ENCODE measurements at regions not wholly inside any gene's neighbourhood (a gene's known extent, or its start where the extent isn't known, plus 50 kb on each side); places are given as distances from the start of the nearest gene placed in this dataset.

DNA sequence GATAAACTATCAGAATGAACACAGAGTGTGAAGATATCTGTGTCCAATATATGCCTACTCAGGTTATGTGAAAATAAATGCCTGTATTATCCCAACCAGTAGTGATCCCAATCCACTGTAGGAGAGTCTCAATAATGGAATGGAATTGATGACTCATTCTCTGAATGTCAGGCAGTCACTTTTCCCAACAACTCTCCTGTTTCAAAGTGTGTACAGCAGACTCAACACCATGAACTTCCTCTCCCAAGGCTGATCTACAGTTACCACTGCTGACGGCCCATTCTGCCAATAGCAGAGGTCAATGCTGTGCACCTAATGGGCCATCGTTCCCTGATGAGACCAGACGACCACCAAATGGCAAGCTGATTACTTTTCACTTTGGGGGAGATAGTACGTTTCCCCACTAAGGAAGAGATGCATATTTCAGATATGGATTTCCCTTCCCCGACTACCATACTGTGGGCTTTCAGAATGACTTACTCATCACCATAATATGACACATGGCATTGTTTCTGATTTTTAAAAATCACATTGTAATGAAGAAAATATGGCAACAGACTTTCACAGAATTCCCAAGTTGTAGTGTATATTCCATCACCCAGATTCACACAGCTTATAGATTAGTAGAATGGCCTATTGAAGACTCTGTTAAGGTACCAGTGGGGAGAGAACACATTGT lies 601.7 kb upstream of the VRK2 start:
- Mint-ChIP-seq H3K4me1 (ENCODE audit: low read depth) (no peaks in the 10 kb centered on the region), H3K36me3 (ENCODE audit: low read depth) (no peaks in the 10 kb centered on the region), H3K27ac (ENCODE audit: unreplicated experiment) (no peak overlapping the region), H3K9me3 (ENCODE audit: low read depth) (no peaks in the 10 kb centered on the region), H3K4me3 (ENCODE audit: unreplicated experiment) (no peak overlapping the region), H3K27me3 (ENCODE audit: low read depth) (peaks cover 1% of the 10 kb centered on the region)
- TF ChIP-seq, protein P1, sequence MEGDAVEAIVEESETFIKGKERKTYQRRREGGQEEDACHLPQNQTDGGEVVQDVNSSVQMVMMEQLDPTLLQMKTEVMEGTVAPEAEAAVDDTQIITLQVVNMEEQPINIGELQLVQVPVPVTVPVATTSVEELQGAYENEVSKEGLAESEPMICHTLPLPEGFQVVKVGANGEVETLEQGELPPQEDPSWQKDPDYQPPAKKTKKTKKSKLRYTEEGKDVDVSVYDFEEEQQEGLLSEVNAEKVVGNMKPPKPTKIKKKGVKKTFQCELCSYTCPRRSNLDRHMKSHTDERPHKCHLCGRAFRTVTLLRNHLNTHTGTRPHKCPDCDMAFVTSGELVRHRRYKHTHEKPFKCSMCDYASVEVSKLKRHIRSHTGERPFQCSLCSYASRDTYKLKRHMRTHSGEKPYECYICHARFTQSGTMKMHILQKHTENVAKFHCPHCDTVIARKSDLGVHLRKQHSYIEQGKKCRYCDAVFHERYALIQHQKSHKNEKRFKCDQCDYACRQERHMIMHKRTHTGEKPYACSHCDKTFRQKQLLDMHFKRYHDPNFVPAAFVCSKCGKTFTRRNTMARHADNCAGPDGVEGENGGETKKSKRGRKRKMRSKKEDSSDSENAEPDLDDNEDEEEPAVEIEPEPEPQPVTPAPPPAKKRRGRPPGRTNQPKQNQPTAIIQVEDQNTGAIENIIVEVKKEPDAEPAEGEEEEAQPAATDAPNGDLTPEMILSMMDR (IDR thresholded peaks at IDR 0.05): no peak
- DNase-seq (ENCODE audit: low spot score): no peak

DNA sequence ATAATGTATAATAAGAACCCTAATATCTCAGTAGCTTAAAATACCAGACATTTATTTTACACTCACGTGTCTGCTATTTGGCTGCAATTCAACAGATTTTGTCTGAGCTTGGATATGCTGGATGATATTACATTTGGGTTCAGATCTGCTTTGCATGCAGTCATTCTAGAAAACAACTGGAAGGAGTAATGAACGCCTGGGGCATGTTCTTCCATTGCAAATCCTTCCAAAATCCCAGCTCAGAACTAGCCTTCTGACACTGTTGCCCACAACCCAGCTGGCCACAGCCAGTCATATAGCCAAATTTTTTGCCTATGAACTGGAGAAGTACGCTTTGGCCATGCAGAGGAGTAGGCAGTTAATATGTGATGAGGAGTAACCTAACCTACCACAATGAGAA lies 597.8 kb upstream of the VRK2 start:
- TF ChIP-seq, protein P1 (IDR thresholded peaks at IDR 0.05): no peak
- Mint-ChIP-seq H3K27me3 (ENCODE audit: low read depth) (peaks cover 7% of the 10 kb centered on the region), H3K9me3 (ENCODE audit: low read depth) (no peaks in the 10 kb centered on the region), H3K36me3 (ENCODE audit: low read depth) (no peaks in the 10 kb centered on the region), H3K27ac (ENCODE audit: unreplicated experiment) (no peak overlapping the region), H3K4me1 (ENCODE audit: low read depth) (no peaks in the 10 kb centered on the region), H3K4me3 (ENCODE audit: unreplicated experiment) (no peak overlapping the region)
- no peak for DNase-seq (ENCODE audit: low spot score)

DNA sequence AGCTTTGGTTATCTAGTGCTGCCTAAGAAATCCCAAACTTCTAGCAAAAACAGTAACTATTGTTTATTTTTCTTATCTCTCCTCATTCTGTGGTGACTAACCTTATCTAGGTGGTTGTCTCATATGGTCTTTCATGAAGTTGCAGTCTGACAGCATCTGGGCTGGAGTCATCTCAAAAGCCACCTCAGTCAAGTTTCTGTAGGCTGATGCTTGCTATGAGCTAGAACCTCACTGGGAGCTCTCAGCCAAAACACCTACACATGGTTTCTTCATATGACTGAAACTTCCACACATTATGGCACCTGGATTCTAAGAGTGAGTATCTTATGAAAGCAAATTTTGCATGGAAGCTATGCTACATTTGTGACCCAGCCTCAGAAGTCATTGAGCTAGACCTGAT lies 596.4 kb upstream of the VRK2 start:
- H3K9me3 Mint-ChIP-seq (ENCODE audit: low read depth): no peaks in the 10 kb centered on the region
- no peak overlapping the region for H3K4me3 Mint-ChIP-seq (ENCODE audit: unreplicated experiment)
- H3K27me3 Mint-ChIP-seq (ENCODE audit: low read depth): peaks cover 7% of the 10 kb centered on the region
- no peaks in the 10 kb centered on the region for H3K4me1 Mint-ChIP-seq (ENCODE audit: low read depth)
- TF ChIP-seq, protein P1 (IDR thresholded peaks at IDR 0.05): no peak
- H3K27ac Mint-ChIP-seq (ENCODE audit: unreplicated experiment): no peak overlapping the region
- H3K36me3 Mint-ChIP-seq (ENCODE audit: low read depth): no peaks in the 10 kb centered on the region
- no peak for DNase-seq (ENCODE audit: low spot score)

DNA sequence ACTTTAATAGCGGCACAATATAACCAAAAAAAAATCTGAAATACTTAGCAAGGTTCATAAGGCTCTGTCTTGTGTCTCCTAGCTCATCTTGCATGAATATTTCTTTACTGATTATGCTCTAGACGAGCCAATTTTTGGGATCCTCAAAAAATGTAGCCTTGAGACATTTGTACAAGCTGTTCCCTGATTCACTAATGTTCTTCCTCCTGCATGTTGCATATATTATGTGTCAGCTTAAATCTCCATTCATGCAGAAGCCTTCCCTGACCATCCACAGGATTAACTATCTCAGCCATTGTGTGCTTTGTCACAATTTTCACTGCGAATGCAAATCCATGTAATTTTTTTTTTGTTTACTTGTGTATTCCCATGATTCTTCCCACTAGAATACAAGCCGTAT lies 594.0 kb upstream of the VRK2 start:
- no peak for DNase-seq (ENCODE audit: low spot score)
- H3K36me3 Mint-ChIP-seq (ENCODE audit: low read depth): no peaks in the 10 kb centered on the region
- H3K4me1 Mint-ChIP-seq (ENCODE audit: low read depth): no peaks in the 10 kb centered on the region
- H3K27me3 Mint-ChIP-seq (ENCODE audit: low read depth): peaks cover 9% of the 10 kb centered on the region
- no peak overlapping the region for H3K27ac Mint-ChIP-seq (ENCODE audit: unreplicated experiment)
- TF ChIP-seq, protein P1 (IDR thresholded peaks at IDR 0.05): no peak
- peaks cover 1% of the 10 kb centered on the region for H3K9me3 Mint-ChIP-seq (ENCODE audit: low read depth)
- no peak overlapping the region for H3K4me3 Mint-ChIP-seq (ENCODE audit: unreplicated experiment)

DNA sequence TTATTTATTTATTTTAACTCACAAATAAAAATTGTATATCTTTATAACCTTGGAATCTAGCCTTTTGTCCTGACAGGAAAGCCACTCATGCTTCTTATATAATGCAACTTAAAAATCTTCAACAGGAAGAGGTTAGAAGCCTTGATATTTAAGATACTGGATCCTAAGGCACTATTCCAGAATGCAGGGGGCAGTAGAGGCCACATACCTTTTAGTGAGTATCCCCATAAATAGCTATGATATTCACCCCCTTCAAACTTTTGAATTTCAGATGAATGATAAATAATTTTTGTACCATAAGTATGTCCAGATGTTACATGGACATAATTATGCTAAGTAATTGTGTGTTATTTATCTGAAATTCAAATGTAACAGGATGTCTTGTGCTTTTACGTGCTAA lies 592.7 kb upstream of the VRK2 start:
- peaks cover 9% of the 10 kb centered on the region for H3K27me3 Mint-ChIP-seq (ENCODE audit: low read depth)
- peaks cover 2% of the 10 kb centered on the region for H3K9me3 Mint-ChIP-seq (ENCODE audit: low read depth)
- TF ChIP-seq, protein P1 (IDR thresholded peaks at IDR 0.05): peak; percentile 31
- H3K4me1 Mint-ChIP-seq (ENCODE audit: low read depth): no peaks in the 10 kb centered on the region
- H3K36me3 Mint-ChIP-seq (ENCODE audit: low read depth): no peaks in the 10 kb centered on the region
- no peak overlapping the region for H3K4me3 Mint-ChIP-seq (ENCODE audit: unreplicated experiment)
- H3K27ac Mint-ChIP-seq (ENCODE audit: unreplicated experiment): no peak overlapping the region
- DNase-seq (ENCODE audit: low spot score): no peak
